ENCODE measurements at regions not wholly inside any gene's neighbourhood (a gene's known extent, or its start where the extent isn't known, plus 50 kb on each side); places are given as distances from the start of the nearest gene placed in this dataset.

GRCh38 chr19:32265995-32266394, 79.4 kb upstream of the ZNF507 start:
- Histone ChIP-seq H3K27me3 (ENCODE audit: control insufficient read depth in 1 of 2, insufficient read depth in 2 of 2, low read length in 2 of 2) (no peaks in the 10 kb centered on the region), H3K36me3 (ENCODE audit: control insufficient read depth in 2 of 2, insufficient read depth in 2 of 2, low read length in 1 of 2) (no peaks in the 10 kb centered on the region), H3K4me3 (ENCODE audit: low read depth in 1 of 2, low read length in 2 of 2) (no peak overlapping the region), H3K4me1 (ENCODE audit: control insufficient read depth in 2 of 2, insufficient read depth in 2 of 2, low read length in 1 of 2) (no peaks in the 10 kb centered on the region), H3K9me3 (ENCODE audit: control insufficient read depth in 2 of 2, insufficient read depth in 1 of 2, low read depth in 1 of 2, low read length in 1 of 2) (no peaks in the 10 kb centered on the region), H3K27ac (ENCODE audit: low read depth in 2 of 2, low read length in 1 of 2) (no peak overlapping the region)
- 25 to 45% methylated on average over 5 of the region's 5 CpGs for WGBS, 2 donors

DNA sequence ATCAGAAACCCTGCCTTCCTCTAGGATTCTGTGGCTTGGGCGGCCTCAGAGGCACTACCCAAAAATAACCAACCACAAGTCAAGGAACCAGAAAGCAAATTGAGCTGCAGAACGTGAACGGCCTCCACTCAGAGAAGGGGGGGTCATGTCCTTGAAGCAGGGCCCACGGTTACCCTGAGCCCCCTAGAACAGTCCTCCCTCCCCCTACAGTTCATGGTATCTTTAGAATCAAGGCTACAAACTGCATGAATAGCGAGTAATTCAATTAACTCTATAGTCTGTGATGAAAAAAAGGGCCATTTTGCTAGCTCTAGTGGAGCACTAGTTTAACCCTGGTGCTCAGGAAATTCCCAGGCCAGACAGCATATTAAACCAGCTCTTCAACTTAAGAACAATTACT, 79.0 kb upstream of the ZNF507 start:
- Histone ChIP-seq H3K27me3 (ENCODE audit: control insufficient read depth in 1 of 2, insufficient read depth in 2 of 2, low read length in 2 of 2) (no peaks in the 10 kb centered on the region), H3K27ac (ENCODE audit: low read depth in 2 of 2, low read length in 1 of 2) (no peak overlapping the region), H3K4me3 (ENCODE audit: low read depth in 1 of 2, low read length in 2 of 2) (no peak overlapping the region), H3K36me3 (ENCODE audit: control insufficient read depth in 2 of 2, insufficient read depth in 2 of 2, low read length in 1 of 2) (no peaks in the 10 kb centered on the region), H3K9me3 (ENCODE audit: control insufficient read depth in 2 of 2, insufficient read depth in 1 of 2, low read depth in 1 of 2, low read length in 1 of 2) (no peaks in the 10 kb centered on the region), H3K4me1 (ENCODE audit: control insufficient read depth in 2 of 2, insufficient read depth in 2 of 2, low read length in 1 of 2) (no peaks in the 10 kb centered on the region)
- 34 to 56% methylated on average over 5 of the region's 5 CpGs for WGBS, 2 donors

DNA sequence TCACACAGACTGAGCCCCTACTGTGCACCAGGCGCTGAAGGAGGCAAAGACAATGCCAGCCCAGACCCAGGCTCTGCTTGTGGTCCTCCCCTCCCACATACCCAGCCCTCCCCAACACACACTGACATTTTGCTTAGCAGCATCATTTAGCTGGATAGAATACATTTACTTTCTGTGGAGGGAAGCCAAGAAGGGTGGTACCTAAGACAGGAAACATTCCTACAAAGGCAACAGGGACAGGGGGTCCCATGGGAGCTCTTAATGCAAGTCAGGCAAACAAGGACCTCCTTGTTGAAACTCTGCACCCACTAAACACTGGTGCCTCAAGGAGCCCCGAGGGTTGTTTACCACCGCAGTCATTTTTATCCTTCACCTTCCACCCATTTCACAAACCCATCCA, 77.0 kb upstream of the ZNF507 start:
- H3K27me3 ChIP-seq (ENCODE audit: control insufficient read depth in 1 of 2, insufficient read depth in 2 of 2, low read length in 2 of 2), result no peaks in the 10 kb centered on the region
- no peaks in the 10 kb centered on the region for H3K36me3 ChIP-seq (ENCODE audit: control insufficient read depth in 2 of 2, insufficient read depth in 2 of 2, low read length in 1 of 2)
- no peak overlapping the region for H3K4me3 ChIP-seq (ENCODE audit: low read depth in 1 of 2, low read length in 2 of 2)
- no peaks in the 10 kb centered on the region for H3K4me1 ChIP-seq (ENCODE audit: control insufficient read depth in 2 of 2, insufficient read depth in 2 of 2, low read length in 1 of 2)
- 82% methylated on average over 3 of the region's 3 CpGs for WGBS, 2 donors
- no peaks in the 10 kb centered on the region for H3K9me3 ChIP-seq (ENCODE audit: control insufficient read depth in 2 of 2, insufficient read depth in 1 of 2, low read depth in 1 of 2, low read length in 1 of 2)
- no peak overlapping the region for H3K27ac ChIP-seq (ENCODE audit: low read depth in 2 of 2, low read length in 1 of 2)

DNA sequence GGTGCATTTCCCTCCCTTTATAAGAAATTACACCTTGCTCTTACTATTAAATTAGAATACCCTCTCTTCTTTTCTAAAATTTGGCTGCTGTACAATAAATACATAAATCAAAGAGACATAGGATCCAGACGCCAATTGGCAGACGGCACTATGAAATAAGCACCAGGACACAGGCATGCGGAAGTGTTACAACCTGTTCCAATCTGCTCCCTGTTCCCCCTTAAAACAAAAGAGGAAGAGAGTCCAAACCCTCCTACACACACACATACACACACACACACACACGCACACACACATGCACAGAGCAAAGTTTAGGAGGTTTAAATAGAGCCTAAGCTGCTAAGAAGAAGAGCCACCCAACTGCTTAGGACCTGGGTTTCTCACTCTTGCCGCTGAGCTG, 75.6 kb upstream of the ZNF507 start:
- no peaks in the 10 kb centered on the region for H3K36me3 ChIP-seq (ENCODE audit: control insufficient read depth in 2 of 2, insufficient read depth in 2 of 2, low read length in 1 of 2)
- H3K4me1 ChIP-seq (ENCODE audit: control insufficient read depth in 2 of 2, insufficient read depth in 2 of 2, low read length in 1 of 2), result no peaks in the 10 kb centered on the region
- no peak overlapping the region for H3K4me3 ChIP-seq (ENCODE audit: low read depth in 1 of 2, low read length in 2 of 2)
- no peaks in the 10 kb centered on the region for H3K9me3 ChIP-seq (ENCODE audit: control insufficient read depth in 2 of 2, insufficient read depth in 1 of 2, low read depth in 1 of 2, low read length in 1 of 2)
- WGBS, 2 donors, result 38 to 43% methylated on average over 5 of the region's 5 CpGs
- H3K27me3 ChIP-seq (ENCODE audit: control insufficient read depth in 1 of 2, insufficient read depth in 2 of 2, low read length in 2 of 2), result no peaks in the 10 kb centered on the region
- no peak overlapping the region for H3K27ac ChIP-seq (ENCODE audit: low read depth in 2 of 2, low read length in 1 of 2)

DNA sequence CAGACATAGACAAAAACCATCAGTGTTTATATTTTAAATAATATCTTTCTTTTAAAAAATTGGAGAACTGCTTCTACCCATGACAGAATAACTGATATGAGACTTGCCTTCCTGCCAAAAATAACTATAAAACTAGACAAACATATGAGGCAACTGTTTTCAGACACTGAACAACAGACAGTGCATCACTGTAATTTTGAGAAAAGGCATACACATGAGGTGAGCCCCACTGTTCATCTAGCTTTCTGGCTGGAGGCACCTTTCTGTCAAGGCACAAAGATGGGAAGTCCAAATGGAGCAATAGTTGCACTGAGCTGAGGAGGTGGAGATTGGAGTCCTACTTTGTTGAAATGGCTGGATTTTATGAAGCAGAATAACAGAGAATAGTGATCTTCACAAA, 71.9 kb upstream of the ZNF507 start:
- Histone ChIP-seq H3K9me3 (ENCODE audit: control insufficient read depth in 2 of 2, insufficient read depth in 1 of 2, low read depth in 1 of 2, low read length in 1 of 2) (no peaks in the 10 kb centered on the region), H3K36me3 (ENCODE audit: control insufficient read depth in 2 of 2, insufficient read depth in 2 of 2, low read length in 1 of 2) (no peaks in the 10 kb centered on the region), H3K4me1 (ENCODE audit: control insufficient read depth in 2 of 2, insufficient read depth in 2 of 2, low read length in 1 of 2) (no peaks in the 10 kb centered on the region), H3K27me3 (ENCODE audit: control insufficient read depth in 1 of 2, insufficient read depth in 2 of 2, low read length in 2 of 2) (no peaks in the 10 kb centered on the region), H3K27ac (ENCODE audit: low read depth in 2 of 2, low read length in 1 of 2) (no peak overlapping the region), H3K4me3 (ENCODE audit: low read depth in 1 of 2, low read length in 2 of 2) (no peak overlapping the region)

DNA sequence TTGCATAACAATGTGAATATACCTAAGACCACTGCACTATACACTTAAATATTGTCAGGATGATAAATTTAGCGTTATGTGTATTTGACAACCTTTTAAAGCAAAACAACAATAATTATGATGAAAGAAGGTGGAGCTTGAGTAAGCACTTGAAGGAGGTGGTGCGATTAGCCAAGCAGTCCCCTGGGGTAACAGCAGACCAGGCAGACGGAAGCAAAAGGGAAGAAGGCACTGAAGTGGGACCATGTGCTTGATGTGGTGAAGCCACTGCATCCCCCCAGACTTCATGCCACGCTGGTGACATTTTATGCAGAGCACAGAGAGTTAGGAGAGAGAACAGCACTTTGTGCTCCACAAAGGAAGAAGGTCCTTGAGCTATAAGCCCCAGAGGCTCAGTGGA, 58.3 kb upstream of the ZNF507 start:
- H3K27ac ChIP-seq (ENCODE audit: low read depth in 2 of 2, low read length in 1 of 2), result no peak overlapping the region
- no peaks in the 10 kb centered on the region for H3K27me3 ChIP-seq (ENCODE audit: control insufficient read depth in 1 of 2, insufficient read depth in 2 of 2, low read length in 2 of 2)
- H3K4me1 ChIP-seq (ENCODE audit: control insufficient read depth in 2 of 2, insufficient read depth in 2 of 2, low read length in 1 of 2), result peaks cover 0 to 2% of the 10 kb centered on the region in 2 donors
- H3K36me3 ChIP-seq (ENCODE audit: control insufficient read depth in 2 of 2, insufficient read depth in 2 of 2, low read length in 1 of 2), result no peaks in the 10 kb centered on the region
- 62 to 65% methylated on average over 4 of the region's 4 CpGs for WGBS, 2 donors
- no peaks in the 10 kb centered on the region for H3K9me3 ChIP-seq (ENCODE audit: control insufficient read depth in 2 of 2, insufficient read depth in 1 of 2, low read depth in 1 of 2, low read length in 1 of 2)
- no peak overlapping the region for H3K4me3 ChIP-seq (ENCODE audit: low read depth in 1 of 2, low read length in 2 of 2)

DNA sequence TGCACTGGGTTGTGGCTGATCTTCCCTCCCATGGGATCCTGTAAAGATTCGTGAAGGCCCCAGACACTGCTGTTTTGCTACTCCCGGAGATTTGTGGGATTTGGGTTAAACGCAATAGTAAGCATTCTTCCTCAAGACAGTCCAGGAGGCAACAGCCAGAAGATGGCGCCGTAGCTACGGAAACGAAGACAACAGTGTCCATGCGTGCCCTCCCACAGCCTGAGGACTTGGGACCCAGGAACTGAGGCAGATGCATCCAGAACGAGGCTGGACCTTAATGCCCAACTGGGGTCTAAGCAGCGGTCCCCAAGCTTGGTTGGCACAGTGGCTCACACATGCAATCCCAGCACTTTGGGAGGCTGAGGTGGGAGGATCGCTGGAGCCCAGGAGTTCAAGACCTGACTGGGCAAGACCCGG, 57.6 kb upstream of the ZNF507 start:
- no peaks in the 10 kb centered on the region for H3K9me3 ChIP-seq (ENCODE audit: control insufficient read depth in 2 of 2, insufficient read depth in 1 of 2, low read depth in 1 of 2, low read length in 1 of 2)
- H3K4me1 ChIP-seq (ENCODE audit: control insufficient read depth in 2 of 2, insufficient read depth in 2 of 2, low read length in 1 of 2), result peaks cover 0 to 2% of the 10 kb centered on the region in 2 donors
- H3K27me3 ChIP-seq (ENCODE audit: control insufficient read depth in 1 of 2, insufficient read depth in 2 of 2, low read length in 2 of 2), result no peaks in the 10 kb centered on the region
- WGBS, 2 donors, result 23 to 27% methylated on average over 12 of the region's 12 CpGs
- no peak overlapping the region for H3K4me3 ChIP-seq (ENCODE audit: low read depth in 1 of 2, low read length in 2 of 2)
- H3K27ac ChIP-seq (ENCODE audit: low read depth in 2 of 2, low read length in 1 of 2), result no peak overlapping the region
- no peaks in the 10 kb centered on the region for H3K36me3 ChIP-seq (ENCODE audit: control insufficient read depth in 2 of 2, insufficient read depth in 2 of 2, low read length in 1 of 2)

DNA sequence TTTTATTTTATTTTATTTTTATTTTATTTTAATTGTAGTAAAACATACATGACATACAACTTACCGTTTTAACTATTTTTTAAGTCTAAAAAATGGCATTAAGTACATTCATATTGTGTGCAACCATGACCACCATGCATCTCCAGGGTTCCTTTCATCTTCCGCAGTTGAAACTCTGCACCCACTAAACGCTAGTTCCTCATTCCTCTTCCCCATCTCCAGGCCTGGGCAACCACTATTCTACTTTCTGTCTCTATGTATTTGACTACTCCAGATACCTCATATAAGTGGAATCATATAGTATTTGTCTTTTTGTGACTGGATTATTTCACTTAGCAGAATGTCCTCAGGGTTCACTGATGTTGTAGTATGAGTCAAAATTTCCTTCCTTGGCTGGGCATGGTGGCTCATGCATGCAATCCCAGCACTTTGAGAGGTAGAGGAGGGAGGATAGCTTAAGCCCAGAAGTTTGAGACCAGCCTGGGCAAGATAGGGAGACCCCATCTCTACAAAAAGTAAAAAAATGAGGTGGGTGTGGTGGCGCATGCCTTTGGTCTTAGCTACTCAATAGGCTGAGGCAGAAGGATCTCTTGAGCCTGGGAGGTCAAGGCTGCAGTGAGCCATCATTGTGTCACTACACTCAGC, 55.7 kb upstream of the ZNF507 start:
- no peak overlapping the region for H3K27ac ChIP-seq (ENCODE audit: low read depth in 2 of 2, low read length in 1 of 2)
- no peaks in the 10 kb centered on the region for H3K36me3 ChIP-seq (ENCODE audit: control insufficient read depth in 2 of 2, insufficient read depth in 2 of 2, low read length in 1 of 2)
- no peaks in the 10 kb centered on the region for H3K9me3 ChIP-seq (ENCODE audit: control insufficient read depth in 2 of 2, insufficient read depth in 1 of 2, low read depth in 1 of 2, low read length in 1 of 2)
- no peaks in the 10 kb centered on the region for H3K27me3 ChIP-seq (ENCODE audit: control insufficient read depth in 1 of 2, insufficient read depth in 2 of 2, low read length in 2 of 2)
- H3K4me3 ChIP-seq (ENCODE audit: low read depth in 1 of 2, low read length in 2 of 2), result no peak overlapping the region
- WGBS, 2 donors, result 78 to 90% methylated on average over 4 of the region's 4 CpGs
- H3K4me1 ChIP-seq (ENCODE audit: control insufficient read depth in 2 of 2, insufficient read depth in 2 of 2, low read length in 1 of 2), result peaks cover 0 to 2% of the 10 kb centered on the region in 2 donors

GRCh38 chr19:32291876-32292275, 53.5 kb upstream of the ZNF507 start:
- no peaks in the 10 kb centered on the region for H3K9me3 ChIP-seq (ENCODE audit: control insufficient read depth in 2 of 2, insufficient read depth in 1 of 2, low read depth in 1 of 2, low read length in 1 of 2)
- H3K27ac ChIP-seq (ENCODE audit: low read depth in 2 of 2, low read length in 1 of 2), result no peak overlapping the region
- H3K27me3 ChIP-seq (ENCODE audit: control insufficient read depth in 1 of 2, insufficient read depth in 2 of 2, low read length in 2 of 2), result no peaks in the 10 kb centered on the region
- no peaks in the 10 kb centered on the region for H3K36me3 ChIP-seq (ENCODE audit: control insufficient read depth in 2 of 2, insufficient read depth in 2 of 2, low read length in 1 of 2)
- H3K4me1 ChIP-seq (ENCODE audit: control insufficient read depth in 2 of 2, insufficient read depth in 2 of 2, low read length in 1 of 2), result peaks cover 0 to 2% of the 10 kb centered on the region in 2 donors
- no peak overlapping the region for H3K4me3 ChIP-seq (ENCODE audit: low read depth in 1 of 2, low read length in 2 of 2)
- WGBS, 2 donors, result 89 to 96% methylated on average over 6 of the region's 6 CpGs

DNA sequence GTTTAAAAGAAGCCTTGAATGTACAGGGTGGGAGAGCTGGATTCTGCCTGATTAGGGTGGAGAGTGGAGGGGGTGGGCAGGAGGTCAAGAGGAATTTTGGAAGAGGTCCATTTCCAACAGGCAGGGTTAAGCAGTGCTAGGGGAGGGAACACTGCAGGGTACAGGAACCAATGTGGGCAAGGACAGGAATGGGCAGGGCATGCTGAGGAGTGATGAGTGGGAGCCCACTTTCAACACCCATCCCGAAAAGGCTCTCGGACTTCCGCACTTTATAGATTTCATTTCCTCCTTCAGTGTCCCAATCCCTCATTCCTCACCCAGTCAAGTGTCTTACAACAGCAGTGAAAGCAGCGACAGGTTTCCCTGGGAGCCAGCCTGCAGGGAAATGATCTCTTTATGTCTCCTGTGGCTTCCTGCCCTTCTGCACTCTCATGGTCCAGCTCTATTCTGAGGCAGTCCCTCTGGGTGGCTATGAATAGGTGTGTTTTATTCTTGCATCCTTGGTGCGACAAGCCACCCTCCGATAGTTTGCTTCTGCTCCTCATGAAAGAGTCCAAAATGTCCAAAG, 50.5 kb upstream of the ZNF507 start:
- Histone ChIP-seq H3K27me3 (ENCODE audit: control insufficient read depth in 1 of 2, insufficient read depth in 2 of 2, low read length in 2 of 2) (no peaks in the 10 kb centered on the region), H3K4me1 (ENCODE audit: control insufficient read depth in 2 of 2, insufficient read depth in 2 of 2, low read length in 1 of 2) (no peaks in the 10 kb centered on the region), H3K9me3 (ENCODE audit: control insufficient read depth in 2 of 2, insufficient read depth in 1 of 2, low read depth in 1 of 2, low read length in 1 of 2) (no peaks in the 10 kb centered on the region), H3K27ac (ENCODE audit: low read depth in 2 of 2, low read length in 1 of 2) (no peak overlapping the region), H3K36me3 (ENCODE audit: control insufficient read depth in 2 of 2, insufficient read depth in 2 of 2, low read length in 1 of 2) (no peaks in the 10 kb centered on the region), H3K4me3 (ENCODE audit: low read depth in 1 of 2, low read length in 2 of 2) (no peak overlapping the region)
- 89 to 92% methylated on average over 6 of the region's 6 CpGs for WGBS, 2 donors
